GM19043 (cell line): ENCODE measurements at regions not wholly inside any gene's neighbourhood (a gene's known extent, or its start where the extent isn't known, plus 50 kb on each side); places are given as distances from the start of the nearest gene placed in this dataset.

ENCODE experiments used
- ATAC-seq: cut with Tn5 transposase; IDR thresholded peaks from one replicate; pipeline ENCODE4 v1.9.1; 2021; ENCODE audit warnings: low read depth; ENCODE audit not compliant: unreplicated experiment

DNA sequence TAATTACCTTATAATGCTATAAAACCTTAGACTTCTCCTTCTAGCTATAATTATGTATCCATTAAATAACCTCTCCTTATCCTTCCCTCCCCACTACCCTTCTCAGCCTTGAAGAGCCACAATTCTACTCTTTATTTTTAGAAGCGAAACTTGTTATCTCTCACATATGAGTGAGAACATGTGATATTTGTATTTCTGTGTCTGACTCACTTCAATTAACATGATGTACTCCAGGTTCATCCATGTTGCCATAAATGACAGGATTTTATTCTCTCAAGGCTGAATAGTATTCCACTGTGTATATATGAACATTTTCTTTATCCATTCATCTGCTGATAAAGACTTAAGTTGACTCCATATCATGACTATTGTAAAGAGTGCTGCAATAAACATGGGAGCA lies 485.6 kb downstream of the FLRT2 start:
- no peak for ATAC-seq

DNA sequence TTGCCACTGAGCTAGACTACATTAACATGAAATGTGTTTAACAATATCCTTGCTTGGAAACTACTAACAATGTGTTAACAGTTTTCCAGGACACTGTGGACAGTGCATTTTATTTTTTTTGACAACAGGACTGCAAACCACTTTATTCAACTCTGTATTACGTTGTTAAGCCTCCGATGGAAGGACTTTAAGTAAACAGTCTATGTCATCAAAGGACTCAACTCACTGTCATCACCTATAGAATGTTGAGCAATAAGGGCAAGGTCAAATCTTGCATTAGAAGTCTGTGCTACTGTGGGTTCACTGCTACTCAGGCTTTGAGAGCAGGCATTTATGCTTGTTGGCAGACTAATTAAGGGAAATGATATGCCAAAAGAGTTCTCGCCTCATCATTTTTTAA lies 483.7 kb downstream of the FLRT2 start:
- ATAC-seq = no peak

DNA sequence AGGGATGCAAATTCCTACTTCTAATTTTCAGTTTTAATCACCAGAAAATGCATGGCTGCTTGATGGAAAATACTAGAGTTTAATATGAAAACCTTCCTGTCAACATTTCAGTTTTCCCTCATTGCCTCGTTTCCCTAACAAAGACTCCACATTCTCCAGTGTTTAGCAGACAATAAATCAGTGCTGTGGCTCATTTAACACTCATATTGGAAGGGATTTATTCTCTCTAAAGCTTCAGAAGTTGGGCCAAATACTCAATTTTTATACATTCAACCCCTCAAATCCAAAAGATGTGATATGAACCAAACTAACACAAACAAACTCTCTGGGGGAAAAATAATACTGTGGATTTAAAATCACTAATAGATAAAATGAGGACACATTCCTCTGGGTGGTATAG lies 482.5 kb downstream of the FLRT2 start:
- ATAC-seq = no peak

DNA sequence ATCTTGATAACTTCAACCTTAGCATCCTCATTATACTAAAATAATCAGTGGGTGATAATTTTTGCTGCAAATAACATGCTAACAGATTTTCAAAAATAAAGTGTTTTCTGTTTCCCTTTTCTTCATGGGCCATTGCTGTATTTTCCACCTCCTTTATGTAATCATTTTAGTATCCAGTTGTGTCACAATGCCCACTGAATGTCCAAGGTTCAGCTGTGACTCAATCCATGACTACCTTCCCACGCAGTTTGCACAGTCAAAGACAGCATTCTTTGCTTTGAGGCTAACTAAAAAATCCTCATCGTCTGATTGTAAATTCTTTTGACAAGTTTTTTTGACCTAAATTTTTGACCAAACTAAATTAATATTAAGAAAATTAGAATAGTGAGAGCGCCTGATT lies 474.1 kb downstream of the FLRT2 start:
- ATAC-seq = no peak

DNA sequence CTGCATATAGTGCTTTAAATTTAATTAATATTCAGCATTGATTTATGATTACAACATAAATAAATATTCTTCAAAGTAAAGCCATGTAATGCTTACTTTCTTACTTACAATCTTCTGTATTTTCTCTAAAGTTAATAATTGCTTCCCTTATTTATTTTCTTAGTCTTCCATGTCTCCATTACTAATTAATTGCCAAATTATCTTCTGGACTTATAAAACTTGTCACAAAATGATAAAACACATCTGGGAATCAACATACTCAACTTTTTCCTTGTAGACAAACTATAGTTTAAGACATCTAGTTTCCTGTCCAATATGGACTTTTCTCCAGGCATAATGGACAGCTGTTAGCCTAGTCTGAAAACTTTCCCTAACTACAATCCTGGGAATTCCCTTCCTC lies 466.6 kb downstream of the FLRT2 start:
- ATAC-seq = no peak

DNA sequence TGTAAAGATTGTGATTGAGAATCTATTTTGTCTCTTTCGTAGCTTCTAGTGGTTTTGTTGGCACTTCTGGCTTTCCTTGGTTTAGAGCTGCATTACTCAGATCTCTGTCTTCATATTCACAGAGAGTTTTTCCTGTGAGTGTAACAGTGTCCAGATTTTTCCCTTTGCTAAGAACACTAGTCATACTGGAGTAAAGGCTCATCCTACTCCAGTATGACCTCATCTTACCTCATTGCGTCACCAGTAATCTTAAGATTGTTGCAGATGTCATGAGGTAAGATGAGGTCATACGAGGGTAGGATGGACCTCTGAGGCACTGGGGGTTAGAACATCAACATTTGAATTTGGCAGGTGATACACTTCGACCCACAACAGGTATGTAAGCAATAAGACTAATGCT lies 461.2 kb downstream of the FLRT2 start:
- ATAC-seq = no peak

DNA sequence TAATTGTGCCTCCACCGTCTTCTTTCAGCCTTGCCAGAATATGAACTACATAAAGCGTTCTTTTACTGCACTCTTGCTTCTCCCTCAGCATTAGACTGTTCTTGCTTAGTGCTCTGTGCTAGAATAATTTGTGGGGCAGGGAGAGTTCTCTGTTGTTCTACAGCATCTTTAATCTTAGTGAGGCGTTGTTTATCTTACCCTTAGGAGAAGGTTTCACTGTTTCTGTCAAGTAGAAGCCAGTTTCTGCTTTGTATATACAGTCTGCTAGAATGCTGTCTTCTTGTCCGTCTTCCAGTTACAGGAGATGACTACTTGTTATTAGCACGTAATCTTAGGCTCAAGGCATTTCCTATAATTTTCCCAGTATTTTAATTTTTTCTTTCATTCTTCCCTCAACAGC lies 458.0 kb downstream of the FLRT2 start:
- ATAC-seq = no peak

DNA sequence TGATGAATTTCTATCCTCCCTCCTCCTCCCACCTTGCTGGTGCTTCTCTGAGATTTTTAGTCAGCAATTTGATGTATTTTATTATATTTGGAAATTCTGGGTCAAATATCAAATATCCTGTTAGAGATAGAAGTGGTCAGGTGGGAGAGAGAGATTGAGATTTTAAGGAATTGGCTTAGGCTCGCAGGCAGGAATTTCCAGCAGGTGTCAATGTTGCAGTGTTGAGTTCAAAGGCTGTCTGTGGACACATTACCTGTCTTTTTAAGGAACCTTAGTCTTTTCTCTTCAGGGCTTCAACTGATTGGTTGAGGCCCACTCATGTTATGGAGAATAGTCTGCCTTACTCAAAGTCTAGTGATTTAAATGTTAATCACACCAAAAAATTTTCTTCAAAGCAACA lies 457.3 kb downstream of the FLRT2 start:
- no peak for ATAC-seq

DNA sequence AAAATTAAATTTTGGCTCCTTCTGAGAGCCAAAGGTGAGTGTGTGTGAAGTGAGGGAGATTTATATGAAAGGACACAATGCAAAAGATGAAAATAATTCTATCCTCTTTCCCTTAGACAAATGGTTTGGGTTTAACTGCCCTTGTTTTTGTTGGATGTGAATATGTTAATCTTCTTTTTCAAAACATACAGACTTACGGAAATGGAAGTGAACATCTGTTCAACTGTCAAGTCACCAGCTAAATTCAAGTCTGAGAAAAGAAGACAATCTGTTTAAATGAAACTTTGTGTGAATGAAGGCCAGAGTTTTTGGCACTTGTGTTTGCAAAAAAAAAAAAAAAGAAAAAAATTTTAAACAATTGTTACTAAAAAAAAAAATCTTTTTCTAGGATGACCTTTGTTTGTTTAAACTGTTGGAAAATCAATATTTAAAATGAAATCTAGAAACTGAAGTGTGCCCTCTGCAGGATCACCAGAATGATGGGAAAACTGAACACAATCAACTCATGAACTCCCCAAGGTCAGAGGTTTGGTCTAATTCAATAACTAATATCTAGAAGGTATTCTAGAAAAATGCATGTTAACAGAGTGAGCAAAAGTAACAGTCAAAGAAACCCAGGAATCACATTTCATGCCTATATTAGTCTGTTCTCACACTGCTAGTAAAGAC lies 448.8 kb downstream of the FLRT2 start:
- ATAC-seq = no peak

DNA sequence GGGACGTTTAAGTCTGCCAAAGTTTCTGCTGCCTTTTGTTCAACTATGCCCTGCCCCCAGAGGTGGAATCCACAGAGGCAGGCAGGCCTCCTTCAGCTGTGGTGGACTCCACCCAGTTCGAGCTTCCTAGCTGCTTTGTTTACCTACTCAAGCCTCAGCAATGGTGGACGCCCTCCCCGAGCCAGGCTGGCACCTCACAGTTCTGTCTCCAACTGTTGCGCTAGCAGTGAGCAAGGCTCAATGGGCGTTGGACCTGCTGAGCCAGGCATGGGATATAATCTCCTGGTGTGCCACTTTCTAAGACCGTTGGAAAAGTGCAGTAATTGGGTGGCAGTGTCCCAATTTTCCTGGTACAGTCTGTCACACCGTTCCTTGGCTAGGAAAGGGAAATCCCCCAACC lies 444.7 kb downstream of the FLRT2 start:
- no peak for ATAC-seq

DNA sequence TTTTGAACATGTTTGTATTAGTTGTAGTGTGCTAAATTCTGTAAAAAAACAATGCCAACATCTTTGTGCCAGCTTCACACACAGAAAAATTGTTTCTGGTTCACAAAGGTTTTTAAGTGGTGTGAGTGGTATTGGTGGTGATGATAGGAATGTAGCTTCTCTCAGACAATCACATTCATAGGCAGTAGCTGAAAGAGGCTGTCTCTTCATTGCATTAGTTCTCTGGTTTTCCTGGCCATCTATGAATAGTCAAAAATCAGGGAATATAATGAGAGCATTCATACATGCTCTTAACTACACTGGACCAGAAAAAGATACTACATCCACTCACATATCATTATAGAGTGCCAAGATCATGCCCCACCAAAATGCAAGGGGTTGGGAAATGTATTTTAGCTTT lies 433.5 kb downstream of the FLRT2 start:
- ATAC-seq = no peak

DNA sequence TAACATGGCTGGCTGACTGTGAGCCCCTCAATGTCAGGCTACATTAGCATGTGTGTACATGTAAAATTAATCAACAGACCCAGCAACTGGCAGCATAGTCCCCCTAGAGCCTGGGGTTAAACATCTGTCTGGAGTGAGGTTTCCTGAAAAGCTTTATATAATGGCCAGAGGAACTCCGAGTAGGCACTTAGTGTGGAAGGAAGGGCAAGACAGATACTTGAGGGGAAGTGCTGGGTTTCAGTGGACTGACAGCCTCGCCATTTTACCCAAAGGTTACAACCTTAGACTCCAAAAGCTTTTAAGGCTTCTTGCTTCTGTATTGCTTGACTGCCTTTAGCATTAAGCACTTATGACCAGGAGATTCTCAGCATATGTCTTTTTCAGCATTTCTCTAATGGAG lies 430.8 kb downstream of the FLRT2 start:
- ATAC-seq = no peak

DNA sequence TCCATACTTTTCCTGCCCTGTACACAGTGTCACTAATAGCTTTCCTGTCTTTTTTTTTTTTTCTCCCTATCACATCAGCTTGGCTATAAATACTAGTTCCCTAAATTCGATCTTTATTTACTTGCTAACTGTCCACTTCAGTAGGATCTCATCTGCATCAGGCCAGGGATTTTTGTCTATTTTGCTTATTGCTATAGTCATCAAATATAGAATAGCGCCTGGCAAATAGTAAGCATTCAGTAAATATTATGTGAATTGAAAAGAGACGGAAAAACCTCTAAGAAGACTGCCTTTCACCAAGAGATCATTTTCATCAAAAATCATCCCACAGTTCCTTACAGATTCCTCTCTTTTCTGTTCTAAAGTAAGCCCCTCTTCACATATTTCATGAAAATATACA lies 429.1 kb downstream of the FLRT2 start:
- no peak for ATAC-seq

DNA sequence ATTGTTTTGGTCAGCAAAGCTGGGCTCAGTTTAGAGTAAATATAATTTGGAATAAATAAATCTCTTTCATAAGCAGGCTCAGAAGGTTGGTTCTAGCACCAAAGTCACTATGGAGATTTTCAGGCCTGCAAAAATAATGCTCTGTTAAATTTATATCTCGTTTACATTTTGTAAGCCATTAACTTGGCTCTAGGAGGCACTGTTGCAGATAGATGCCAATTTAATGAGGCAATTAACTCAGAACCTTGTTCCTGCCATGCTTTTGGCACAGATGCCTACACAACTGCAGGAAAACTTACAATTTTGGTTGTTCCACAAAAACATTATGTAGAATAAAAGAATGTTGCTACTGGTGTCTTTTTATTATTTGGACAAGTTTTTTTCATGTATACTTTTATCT lies 428.1 kb downstream of the FLRT2 start:
- no peak for ATAC-seq

DNA sequence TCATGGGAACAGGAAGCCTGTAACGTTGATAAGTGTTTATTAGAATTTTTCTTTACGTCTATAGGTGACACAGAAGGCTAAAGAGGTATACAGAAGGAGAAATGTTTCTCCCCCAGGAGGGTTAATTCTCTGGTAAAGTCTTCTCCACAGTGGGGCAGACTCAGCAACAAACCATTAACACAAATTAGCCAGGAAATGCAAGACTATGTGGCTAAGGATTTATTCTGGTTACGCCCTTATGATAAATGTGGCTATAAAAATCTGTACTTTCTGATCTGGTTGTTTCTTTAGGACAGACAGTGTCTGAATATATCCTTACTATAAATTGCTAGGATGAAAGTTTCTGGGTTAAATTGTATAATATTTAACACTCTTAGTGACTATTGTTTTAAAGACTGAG lies 423.3 kb downstream of the FLRT2 start:
- ATAC-seq = no peak

DNA sequence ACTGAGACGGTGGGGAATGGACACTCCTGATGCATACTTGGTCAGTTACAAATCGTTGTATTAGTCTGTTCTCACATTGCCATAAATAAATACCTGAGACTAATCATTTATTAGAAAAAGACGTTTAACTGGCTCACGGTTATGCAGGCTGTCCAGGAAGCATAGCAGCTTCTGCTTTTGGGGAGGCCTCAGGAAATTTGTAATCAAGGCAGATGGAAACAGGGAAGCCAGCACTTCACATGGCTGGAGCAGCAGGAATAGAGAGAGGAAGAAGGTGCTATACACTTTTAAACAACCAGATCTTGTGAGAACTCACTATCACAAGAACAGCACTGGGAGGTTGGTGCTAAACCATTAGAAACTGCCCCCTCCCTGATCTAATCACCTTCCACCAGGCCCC lies 418.2 kb downstream of the FLRT2 start:
- no peak for ATAC-seq

DNA sequence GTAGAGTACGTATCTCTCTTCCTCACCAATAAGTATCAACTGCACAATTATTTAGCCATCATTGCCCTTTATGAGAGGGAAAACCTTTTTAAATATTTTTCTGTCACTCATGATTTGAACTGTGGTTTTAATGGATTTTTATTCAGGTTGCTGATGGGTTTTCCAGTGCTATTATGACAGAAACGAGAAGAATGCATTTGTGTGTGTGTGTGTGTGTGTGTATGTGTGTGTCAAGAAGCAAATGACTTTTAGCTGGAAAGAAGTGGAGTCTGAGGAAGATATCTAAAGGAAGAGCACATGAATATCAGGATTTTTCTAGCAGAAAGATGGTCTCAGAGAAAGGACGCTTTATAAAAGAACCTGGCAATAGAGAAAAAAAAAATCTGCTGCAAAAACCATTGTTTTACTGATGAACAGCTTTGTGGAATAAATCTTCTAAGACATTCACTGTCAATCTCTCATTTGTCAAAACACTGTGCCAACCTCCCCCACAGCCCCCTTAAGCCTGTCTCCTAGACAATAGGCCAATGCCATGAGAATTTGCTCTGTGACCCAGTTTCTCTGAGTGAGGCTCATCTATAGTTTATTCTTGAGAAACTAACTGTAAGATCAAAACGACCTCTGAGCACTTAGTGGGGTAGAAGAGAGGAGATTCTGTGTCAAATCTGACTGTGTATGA lies 417.7 kb downstream of the FLRT2 start:
- no peak for ATAC-seq

DNA sequence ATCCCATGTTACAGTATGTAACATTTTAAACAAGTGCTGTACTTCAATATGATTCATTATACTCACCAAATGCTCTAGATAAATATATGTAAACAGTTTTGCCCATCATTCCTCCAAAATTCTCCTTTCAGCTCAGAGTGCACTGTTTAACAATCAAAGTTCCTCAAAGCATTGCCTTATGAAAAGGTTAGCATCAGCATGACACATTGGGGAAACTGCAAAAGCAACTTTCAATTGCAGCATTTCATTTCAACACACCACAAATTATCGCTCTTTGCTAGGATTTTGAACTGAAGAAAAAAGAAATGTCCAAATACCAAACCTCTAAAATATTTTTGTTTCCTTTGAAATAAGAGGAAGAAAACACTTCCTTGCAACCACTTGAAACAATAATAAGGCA lies 413.2 kb downstream of the FLRT2 start:
- no peak for ATAC-seq

DNA sequence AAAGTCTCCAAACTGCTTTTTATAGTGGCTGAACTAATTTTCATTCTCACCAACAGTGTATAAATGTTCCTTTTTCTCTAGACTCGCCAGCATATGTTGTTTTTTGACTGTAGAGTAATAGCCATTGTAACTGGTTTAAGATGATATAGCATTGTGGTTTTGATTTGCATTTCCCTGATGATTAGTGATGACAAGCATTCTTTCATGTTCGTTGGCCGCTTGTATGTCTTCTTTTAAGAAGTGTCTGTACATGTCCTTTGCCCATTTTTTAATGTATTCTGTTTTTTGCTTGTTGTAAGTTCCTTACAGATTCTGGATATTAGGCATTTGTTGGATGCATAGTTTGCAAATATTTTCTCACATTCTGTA lies 404.9 kb downstream of the FLRT2 start:
- peak; percentile 37 for ATAC-seq

DNA sequence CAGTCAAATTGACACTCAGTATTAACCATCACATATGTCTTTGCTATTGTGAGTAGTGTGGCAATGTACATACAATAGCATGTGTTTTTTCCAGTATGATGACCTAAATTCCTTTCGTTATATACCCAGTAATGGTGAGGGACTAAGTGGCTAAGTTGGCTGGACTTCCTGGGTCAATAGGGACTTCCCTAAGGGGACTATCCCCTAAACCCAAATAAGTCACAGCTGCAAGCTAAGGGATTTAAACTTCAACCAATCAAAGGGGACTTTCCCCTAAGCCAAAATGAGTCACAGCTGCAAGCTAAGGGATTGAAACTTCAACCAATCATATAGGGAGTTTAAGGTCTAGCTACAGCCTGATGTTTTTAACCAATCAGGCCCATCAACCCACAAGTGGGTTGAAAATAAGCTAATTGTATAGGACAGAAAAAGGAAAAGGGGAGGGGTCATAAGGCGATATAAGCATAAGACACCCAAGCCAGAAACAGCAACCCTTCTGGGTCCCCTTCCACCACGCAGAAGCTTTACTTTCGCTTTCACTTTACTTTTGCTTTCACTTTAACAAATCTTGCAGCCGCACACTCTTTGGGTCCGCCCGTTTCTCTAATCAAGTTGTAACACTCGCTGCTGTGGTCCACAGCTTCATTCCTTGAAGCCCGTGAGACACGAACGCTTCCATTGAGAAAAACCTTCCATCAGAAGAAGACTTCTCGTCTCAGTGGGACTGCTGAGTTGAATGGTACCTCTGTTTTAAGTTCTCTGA lies 404.4 kb downstream of the FLRT2 start:
- peak; percentile 77 for ATAC-seq

DNA sequence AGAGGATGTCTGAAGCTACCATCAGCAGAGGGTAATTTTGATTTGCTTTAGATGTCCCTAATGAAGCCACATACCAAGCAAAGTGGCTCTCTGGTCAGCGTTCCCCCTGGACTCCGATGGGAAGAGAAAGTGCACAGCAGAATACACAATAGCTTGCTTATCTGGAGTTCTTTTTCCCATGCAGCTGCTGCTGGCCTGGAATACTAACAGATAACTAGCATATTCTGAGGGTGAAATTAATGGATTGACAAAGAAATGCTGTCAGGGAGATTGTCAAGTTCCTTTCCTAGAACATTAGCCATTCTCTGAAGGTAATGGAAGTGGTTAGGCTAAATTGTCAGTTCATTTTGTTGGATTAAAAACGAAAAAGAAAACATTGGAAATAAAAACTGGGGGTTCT lies 391.3 kb downstream of the FLRT2 start:
- no peak for ATAC-seq

DNA sequence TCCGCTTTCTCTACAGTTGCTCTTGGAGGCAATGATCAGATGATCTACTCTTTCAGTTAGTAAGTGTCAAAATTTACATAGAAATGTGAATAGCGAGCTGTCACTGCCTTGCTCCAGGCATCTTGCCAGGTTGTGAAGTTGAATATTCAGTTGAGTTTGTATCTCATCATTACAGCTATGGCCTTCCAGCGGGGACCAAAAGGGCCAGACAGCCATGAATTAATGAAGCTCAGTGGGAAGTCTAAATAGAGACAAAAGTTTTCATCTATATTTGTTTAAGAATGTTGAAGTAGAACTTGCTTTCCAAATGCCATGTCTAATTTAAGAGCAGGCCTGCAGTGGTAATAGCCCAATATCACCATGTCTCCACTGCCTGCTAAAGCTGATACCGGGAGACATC lies 387.8 kb downstream of the FLRT2 start:
- no peak for ATAC-seq
